GM12878 (cell line): ENCODE measurements at regions not wholly inside any gene's neighbourhood (a gene's known extent, or its start where the extent isn't known, plus 50 kb on each side); places are given as distances from the start of the nearest gene placed in this dataset.

Experiments used
- ATAC-seq: fragments of 200-7000 bp; cut with Tn5 transposase; 3 replicates; pipeline ENCODE4 v1.9.1; 2020; ENCODE audit warnings: mild to moderate bottlenecking, moderate library complexity
- BruUV-seq: library from RNA; stranded (reverse); fragments of 400-500 nt; replicated peaks from 2 replicates; lab custom pipeline; 2021; lab: Mats Ljungman, UMichigan
- CTCF ChIA-PET: fragments of 300-600 bp; sonication (Branson Sonifier 250); formaldehyde crosslinking; extraction: SDS; loops from one replicate; lab custom pipeline; 2021; ENCODE audit warnings: inconsistent platforms; lab: Yijun Ruan, JAX
- POLR2A ChIA-PET: fragments of 350-600 bp; formaldehyde crosslinking; extraction: SDS; loops from one replicate; lab custom pipeline; 2021; ENCODE audit warnings: inconsistent platforms; lab: Charles Lee
- RAD21 ChIA-PET: fragments of 300-600 bp; sonication (Branson Sonifier 250); formaldehyde crosslinking; loops from one replicate; lab custom pipeline; 2023; ENCODE audit warnings: antibody characterized with exemption; ENCODE audit not compliant: unreplicated experiment; lab: Charles Lee
- SMC1A ChIA-PET: fragments of 300-600 bp; sonication (Branson Sonifier 250); formaldehyde crosslinking; loops from one replicate; lab custom pipeline; 2023; ENCODE audit not compliant: unreplicated experiment, uncharacterized antibody; lab: Charles Lee
- DNase-seq: peaks from one replicate; pipeline ENCODE4 v3.0.0-alpha.2; 2011; ENCODE audit warnings: low read depth, low spot score
- FAIRE-seq: peaks from 3 replicates; lab custom pipeline; 2011; peaks lifted over from hg19 to GRCh38; lab: Jason Lieb, UNC
- H2AFZ ChIP-seq: 2 replicates; pipeline ENCODE4 v1.6.0; 2011; ENCODE audit warnings: low read depth, low read length, control low read depth; ENCODE audit not compliant: control insufficient read depth
- H3K27ac ChIP-seq: 2 replicates; pipeline ENCODE4 v1.5.1; 2011; ENCODE audit warnings: control low read depth; ENCODE audit not compliant: control insufficient read depth, insufficient read depth
- H3K27me3 ChIP-seq, 2 experiments: replicated peaks in 1 of 2; 2 replicates each; pipeline versions ENCODE4 v1.6.0 to v1.6.1; 2011; ENCODE audit warnings: low read length in 1 of 2; ENCODE audit not compliant: control insufficient read depth in 2 of 2, insufficient read depth in 2 of 2
- H3K36me3 ChIP-seq, 2 experiments: 2 replicates each; pipeline ENCODE4 v1.5.1; 2011; ENCODE audit warnings: low read length in 1 of 2; ENCODE audit not compliant: control insufficient read depth in 2 of 2, insufficient read depth in 2 of 2
- H3K4me1 ChIP-seq: 2 replicates; pipeline ENCODE4 v1.6.1; 2011; ENCODE audit warnings: mild to moderate bottlenecking, low read length, moderate library complexity, mixed read lengths; ENCODE audit not compliant: control insufficient read depth, insufficient read depth
- H3K4me2 ChIP-seq: 2 replicates; pipeline ENCODE4 v1.6.0; 2011; ENCODE audit warnings: control low read depth; ENCODE audit not compliant: control insufficient read depth, insufficient read depth
- H3K4me3 ChIP-seq: fragments of 200-600 bp; sonication (generic); 2 replicates; pipeline ENCODE4 v1.5.1; 2016
- H3K79me2 ChIP-seq: 2 replicates; pipeline ENCODE4 v1.6.0; 2011; ENCODE audit warnings: low read length; ENCODE audit not compliant: control insufficient read depth, insufficient read depth
- H3K9ac ChIP-seq: 2 replicates; pipeline ENCODE4 v1.8.0; 2011; ENCODE audit warnings: low read length, control low read depth, mixed read lengths; ENCODE audit not compliant: control insufficient read depth, insufficient read depth
- H3K9me3 ChIP-seq: replicated peaks from 3 replicates; pipeline ENCODE4 v1.5.1; 2011; ENCODE audit warnings: mild to moderate bottlenecking, low read length; ENCODE audit not compliant: control insufficient read depth, insufficient read depth
- H4K20me1 ChIP-seq: 2 replicates; pipeline ENCODE4 v1.6.0; 2011; ENCODE audit not compliant: control insufficient read depth, insufficient read depth
- CEBPB ChIP-seq, 2 experiments: fragments of 150-350 bp in 1 of 2; IDR thresholded peaks; 2 replicates each; pipeline ENCODE4 v1.6.1; 2012 to 2014; ENCODE audit warnings: low read depth in 2 of 2, low read length in 2 of 2, borderline replicate concordance in 1 of 2, inconsistent platforms in 1 of 2
- CHD1 ChIP-seq: IDR thresholded peaks from 2 replicates; pipeline ENCODE4 v1.6.1; 2012; ENCODE audit warnings: low read depth, low read length, improper control_type of control experiment
- CHD4 ChIP-seq: fragments of 200-600 bp; sonication (generic); IDR thresholded peaks from 2 replicates; pipeline ENCODE4 v1.6.1; 2016; ENCODE audit warnings: mild to moderate bottlenecking
- FOXK2 ChIP-seq: fragments of 450-650 bp; IDR thresholded peaks from 2 replicates; pipeline ENCODE4 v1.6.1; 2017; ENCODE audit warnings: mild to moderate bottlenecking, moderate library complexity
- HSF1 ChIP-seq: fragments of 150-350 bp; IDR thresholded peaks from 2 replicates; pipeline ENCODE4 v1.6.1; 2014; ENCODE audit warnings: mild to moderate bottlenecking, low read depth, low read length
- JUNB ChIP-seq: IDR thresholded peaks from 2 replicates; pipeline ENCODE4 v1.6.1; 2016; ENCODE audit warnings: antibody characterized with exemption, mild to moderate bottlenecking
- MAX ChIP-seq: IDR thresholded peaks from 2 replicates; pipeline ENCODE4 v1.6.1; 2012; ENCODE audit warnings: low read depth, low read length, improper control_type of control experiment
- MYC ChIP-seq: IDR thresholded peaks from 2 replicates; pipeline ENCODE4 v1.6.1; 2011; ENCODE audit warnings: mild to moderate bottlenecking, low read length, moderate library complexity, inconsistent platforms; ENCODE audit not compliant: insufficient read depth, insufficient replicate concordance, insufficient read length, severe bottlenecking
- POLR2AphosphoS2 ChIP-seq: IDR thresholded peaks from 2 replicates; pipeline ENCODE4 v1.6.1; 2011; ENCODE audit warnings: low read depth, mild to moderate bottlenecking, low read length, improper control_type of control experiment, moderate library complexity
- RAD51 ChIP-seq: fragments of 450-650 bp; IDR thresholded peaks from 2 replicates; pipeline ENCODE4 v1.6.1; 2016; ENCODE audit warnings: moderate library complexity, mild to moderate bottlenecking, inconsistent platforms
- RFX5 ChIP-seq: IDR thresholded peaks from 2 replicates; pipeline ENCODE4 v1.6.1; 2011; ENCODE audit warnings: low read depth, low read length, improper control_type of control experiment
- ZNF217 ChIP-seq: fragments of 450-650 bp; IDR thresholded peaks from 2 replicates; pipeline ENCODE4 v1.6.1; 2017; ENCODE audit warnings: antibody characterized with exemption, mild to moderate bottlenecking
- ZNF687 ChIP-seq: fragments of 450-650 bp; IDR thresholded peaks from 2 replicates; pipeline ENCODE4 v1.6.1; 2017; ENCODE audit warnings: mild to moderate bottlenecking, moderate library complexity
- WGBS: methylation state at CpG from one replicate; pipeline ENCODE4 v1.1.6; 2016; ENCODE audit warnings: low lambda C conversion rate; ENCODE audit not compliant: insufficient replicate concordance, insufficient coverage; ENCODE audit errors: missing lambda C conversion rate; 5-methylcytosine and 5-hydroxymethylcytosine counted together
- in situ Hi-C: fragments of 300-500 bp; cut with MboI; formaldehyde crosslinking; loops from 9 replicates; pipeline ENCODE4 v1.14.3; 2018; ENCODE audit warnings: mixed read lengths
- intact Hi-C: fragments of 100-400 bp; cut with micrococcal nuclease; formaldehyde crosslinking; loops from one replicate; pipeline ENCODE4 v1.14.2; 2022; ENCODE audit not compliant: unreplicated experiment

GRCh38 chr7:42617071-42617765 lies 294.7 kb downstream of the C7orf25 start:
- H2AFZ ChIP-seq, result no peak overlapping the region
- ATAC-seq, result no peak
- 2% methylated on average over 6 of the region's 6 CpGs for WGBS
- no peaks in the 10 kb centered on the region for H3K4me1 ChIP-seq
- H3K4me3 ChIP-seq, result no peak overlapping the region
- DNase-seq, result no peak
- BruUV-seq, result no TSS peak
- in situ Hi-C loops, result no loop called here
- no peak overlapping the region for H3K9ac ChIP-seq
- POLR2A ChIA-PET, result no interaction called here
- no peaks in the 10 kb centered on the region for H3K36me3 ChIP-seq
- H3K79me2 ChIP-seq, result no peaks in the 10 kb centered on the region
- TF ChIP-seq RFX5 (no peak), ZNF687 (no peak), JUNB (no peak), FOXK2 (no peak), MYC (no peak), CHD4 (no peak), HSF1 (no peak), POLR2AphosphoS2 (no peak), RAD51 (no peak), MAX (no peak), CEBPB (IDR thresholded peaks at IDR 0.05; ENCODE audit: borderline replicate concordance in 1 of 2, low read depth in 2 of 2, low read length in 2 of 2) (no peak), CHD1 (no peak), ZNF217 (no peak)
- TF ChIP-seq, all 136 proteins: peak for 0
- Histone ChIP-seq H3K4me2 (no peak overlapping the region), H4K20me1 (no peaks in the 10 kb centered on the region), H3K27ac (no peak overlapping the region), H3K27me3 (no peaks in the 10 kb centered on the region), H3K9me3 (no peaks in the 10 kb centered on the region)
- no peak for FAIRE-seq
- RAD21 ChIA-PET, result no interaction called here
- SMC1A ChIA-PET, result no interaction called here
- CTCF ChIA-PET, result no interaction called here
- intact Hi-C loops, result no loop called here
